ENCODE measurements at regions not wholly inside any gene's neighbourhood (a gene's known extent, or its start where the extent isn't known, plus 50 kb on each side); places are given as distances from the start of the nearest gene placed in this dataset.

GRCh38 chr19:32035626-32036025 lies 309.8 kb upstream of the ZNF507 start:
- TF ChIP-seq REST (IDR thresholded peaks at IDR 0.05; ENCODE audit: low read depth), result no peak
- TF ChIP-seq TCF12 (IDR thresholded peaks at IDR 0.05; ENCODE audit: low read depth), result no peak

Data from Ishikawa (cell line).